BJ (cell line): ENCODE measurements at regions not wholly inside any gene's neighbourhood (a gene's known extent, or its start where the extent isn't known, plus 50 kb on each side); places are given as distances from the start of the nearest gene placed in this dataset.

Source experiments
- CTCF ChIA-PET: fragments of 350-600 bp; formaldehyde crosslinking; extraction: SDS; loops from one replicate; lab custom pipeline; 2021; ENCODE audit warnings: antibody characterized with exemption, inconsistent platforms; lab: Yijun Ruan, JAX
- POLR2A ChIA-PET: fragments of 300-600 bp; sonication (Branson Sonifier 250); formaldehyde crosslinking; extraction: SDS; loops from one replicate; lab custom pipeline; 2021; ENCODE audit warnings: antibody characterized with exemption; lab: Charles Lee
- DNase-seq: peaks from one replicate; pipeline ENCODE4 v3.0.0-alpha.2; 2011; ENCODE audit warnings: low read depth
- H3K27me3 ChIP-seq: 2 replicates; pipeline ENCODE4 v1.6.0; 2011; ENCODE audit warnings: low read length; ENCODE audit not compliant: control insufficient read depth, insufficient read depth
- H3K36me3 ChIP-seq: 2 replicates; pipeline ENCODE4 v1.5.1; 2011; ENCODE audit warnings: low read length; ENCODE audit not compliant: control insufficient read depth, insufficient read depth
- H3K4me3 ChIP-seq: 2 replicates; pipeline ENCODE4 v1.5.1; 2011; ENCODE audit warnings: low read depth, mild to moderate bottlenecking, control low read depth, low read length
- TF ChIP-seq, protein P1 (sequence below): IDR thresholded peaks from 2 replicates; pipeline ENCODE4 v1.5.1; 2011; ENCODE audit warnings: low read depth, mild to moderate bottlenecking, control low read depth, inconsistent platforms, low read length, moderate library complexity; ENCODE audit not compliant: insufficient read depth

DNA sequence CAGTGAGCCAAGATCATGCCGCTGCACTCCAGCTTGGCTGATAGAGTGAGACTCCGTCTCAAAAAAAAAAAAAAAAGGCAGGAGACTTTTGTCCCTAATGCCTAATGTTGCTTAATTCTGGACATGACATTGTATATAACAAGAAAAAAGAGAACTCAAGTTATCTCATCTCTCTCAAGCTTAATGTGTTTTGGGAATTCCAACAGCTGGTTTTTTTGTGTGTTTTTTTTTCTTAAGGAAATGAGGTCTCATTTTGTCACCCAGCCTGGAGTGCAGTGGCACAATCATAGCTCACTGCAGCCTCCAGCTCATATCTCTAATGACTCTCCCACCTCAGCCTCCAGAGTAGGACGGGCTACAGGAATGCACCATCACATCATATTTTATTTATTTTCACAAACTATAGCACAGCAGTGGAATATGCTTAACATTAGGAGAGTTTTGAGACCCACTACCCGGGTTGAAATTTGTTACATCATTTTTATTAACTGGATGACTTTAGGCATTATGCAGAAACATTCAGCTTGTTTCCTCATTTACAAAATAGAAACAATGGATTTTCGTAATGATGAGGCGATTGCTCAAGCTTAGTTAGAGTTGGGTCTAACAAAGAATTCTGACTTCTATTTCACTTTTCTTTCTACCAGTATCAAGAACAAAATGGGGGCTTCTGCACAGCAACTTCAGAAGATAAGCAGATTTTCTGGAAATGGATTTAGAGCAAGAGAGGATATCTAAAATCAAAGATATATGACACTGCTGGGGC is 104.1 kb upstream of the BTN3A2 start:
- ChIA-PET POLR2A (interaction anchor here (0.6 to 1.1 kb wide), 4 partner anchors 10 to 137 kb away, joined by 3 to 9 read pairs (median 4); a partner anchor contains a TSS), CTCF (interaction anchor here (1.0 to 2.0 kb wide), 4 partner anchors 8 to 335 kb away, joined by 3 to 6 read pairs (median 4); a partner anchor contains a TSS)
- Histone ChIP-seq H3K36me3 (no peaks in the 10 kb centered on the region), H3K27me3 (no peaks in the 10 kb centered on the region), H3K4me3 (no peak overlapping the region)
- no peak for DNase-seq
- TF ChIP-seq, protein P1, sequence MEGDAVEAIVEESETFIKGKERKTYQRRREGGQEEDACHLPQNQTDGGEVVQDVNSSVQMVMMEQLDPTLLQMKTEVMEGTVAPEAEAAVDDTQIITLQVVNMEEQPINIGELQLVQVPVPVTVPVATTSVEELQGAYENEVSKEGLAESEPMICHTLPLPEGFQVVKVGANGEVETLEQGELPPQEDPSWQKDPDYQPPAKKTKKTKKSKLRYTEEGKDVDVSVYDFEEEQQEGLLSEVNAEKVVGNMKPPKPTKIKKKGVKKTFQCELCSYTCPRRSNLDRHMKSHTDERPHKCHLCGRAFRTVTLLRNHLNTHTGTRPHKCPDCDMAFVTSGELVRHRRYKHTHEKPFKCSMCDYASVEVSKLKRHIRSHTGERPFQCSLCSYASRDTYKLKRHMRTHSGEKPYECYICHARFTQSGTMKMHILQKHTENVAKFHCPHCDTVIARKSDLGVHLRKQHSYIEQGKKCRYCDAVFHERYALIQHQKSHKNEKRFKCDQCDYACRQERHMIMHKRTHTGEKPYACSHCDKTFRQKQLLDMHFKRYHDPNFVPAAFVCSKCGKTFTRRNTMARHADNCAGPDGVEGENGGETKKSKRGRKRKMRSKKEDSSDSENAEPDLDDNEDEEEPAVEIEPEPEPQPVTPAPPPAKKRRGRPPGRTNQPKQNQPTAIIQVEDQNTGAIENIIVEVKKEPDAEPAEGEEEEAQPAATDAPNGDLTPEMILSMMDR, result no peak

DNA sequence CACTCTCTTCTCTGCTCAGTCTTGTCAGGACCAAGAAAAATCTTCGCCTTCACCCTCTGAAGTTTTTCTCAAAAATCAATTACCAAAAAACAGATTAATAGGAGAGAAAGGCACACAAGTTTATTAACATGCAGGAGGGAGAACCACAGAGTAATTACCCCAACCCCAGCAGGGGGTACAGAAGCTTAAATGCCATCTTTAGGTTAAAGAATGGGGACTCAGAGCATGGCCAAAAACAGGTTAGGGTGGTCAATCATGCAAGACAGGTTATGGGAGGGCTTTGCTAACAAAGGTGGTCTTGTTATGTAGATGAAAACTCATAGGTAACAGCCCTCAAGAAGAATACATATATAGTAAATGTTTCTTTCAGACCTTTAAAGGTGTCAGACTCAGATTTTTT is 100.5 kb upstream of the BTN3A2 start:
- no peaks in the 10 kb centered on the region for H3K36me3 ChIP-seq
- ChIA-PET CTCF (interaction anchor here (0.7 kb wide), 1 partner anchor 9 kb away, joined by 3 read pairs; no protein-coding TSS in a partner anchor), POLR2A (no interaction called here)
- TF ChIP-seq, protein P1, result no peak
- H3K4me3 ChIP-seq, result no peak overlapping the region
- no peak for DNase-seq
- no peaks in the 10 kb centered on the region for H3K27me3 ChIP-seq

DNA sequence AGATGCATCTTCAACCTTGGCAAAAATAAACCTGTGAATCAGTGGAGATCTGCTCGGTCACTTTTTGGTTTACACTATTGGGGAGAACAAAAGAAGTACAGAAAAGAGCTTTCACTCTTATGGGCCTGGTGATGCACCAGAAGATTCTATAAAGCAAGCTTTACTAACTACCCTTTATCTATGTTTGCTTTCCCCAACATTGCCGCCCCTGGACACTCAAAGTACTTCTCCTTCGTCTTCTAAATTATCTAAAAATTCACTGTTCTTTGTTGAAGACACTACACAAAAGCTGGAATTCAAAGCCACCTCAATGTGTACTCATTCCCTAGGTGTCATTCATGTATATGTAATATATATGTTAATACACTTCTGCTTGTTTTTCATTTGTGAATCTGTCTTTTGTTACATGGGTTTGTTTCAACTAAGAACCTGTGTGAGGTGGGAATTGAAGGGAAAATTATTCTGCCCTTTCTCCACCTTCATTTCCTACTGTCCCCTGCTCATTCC is 97.9 kb upstream of the BTN3A2 start:
- TF ChIP-seq, protein P1, result no peak
- DNase-seq, result no peak
- ChIA-PET CTCF (interaction anchor here (0.9 to 1.2 kb wide), 3 partner anchors 9 to 42 kb away, joined by 3 read pairs; a partner anchor contains a TSS), POLR2A (no interaction called here)
- no peaks in the 10 kb centered on the region for H3K27me3 ChIP-seq
- no peak overlapping the region for H3K4me3 ChIP-seq
- no peaks in the 10 kb centered on the region for H3K36me3 ChIP-seq

DNA sequence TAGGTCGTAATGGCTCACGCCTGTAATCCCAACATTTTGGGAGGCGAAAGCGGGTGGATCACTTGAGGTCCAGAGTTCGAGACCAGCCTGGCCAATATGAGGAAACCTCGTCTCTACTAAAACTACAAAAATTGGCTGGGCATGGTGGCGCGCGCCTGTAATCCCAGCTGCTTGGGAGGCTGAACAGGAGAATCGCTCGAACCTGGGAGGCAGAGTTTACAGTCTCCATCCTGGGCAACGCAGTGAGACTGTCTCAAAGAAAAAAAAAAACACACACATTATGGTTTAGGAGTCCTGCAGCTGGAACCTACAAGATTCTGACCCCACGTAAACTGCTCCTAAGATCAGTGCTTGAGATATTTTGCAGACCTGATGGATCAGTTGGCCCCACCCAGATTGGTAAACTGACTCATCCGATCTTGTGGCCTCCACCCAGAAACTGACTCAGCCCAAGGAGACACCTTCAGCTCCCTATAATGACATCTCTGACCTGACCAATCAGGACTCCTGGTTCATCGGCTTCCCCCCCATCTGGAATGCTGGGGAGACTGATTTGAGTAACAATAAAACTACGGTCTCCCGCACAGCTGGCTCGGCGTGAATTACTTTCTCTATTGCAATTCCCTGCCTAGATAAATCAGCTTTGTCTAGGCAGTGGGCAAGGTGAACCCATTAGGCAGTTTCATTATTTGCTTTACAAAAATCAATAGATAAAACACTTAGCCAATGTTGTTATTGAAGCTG is 96.2 kb upstream of the BTN3A2 start:
- TF ChIP-seq, protein P1, result no peak
- ChIA-PET POLR2A (no interaction called here), CTCF (interaction anchor here (0.5 to 4.3 kb wide), 5 partner anchors 8 to 254 kb away, joined by 3 to 18 read pairs (median 3); a partner anchor contains a TSS)
- DNase-seq, result no peak
- Histone ChIP-seq H3K4me3 (no peak overlapping the region), H3K36me3 (no peaks in the 10 kb centered on the region), H3K27me3 (no peaks in the 10 kb centered on the region)
